ENCODE measurements at regions not wholly inside any gene's neighbourhood (a gene's known extent, or its start where the extent isn't known, plus 50 kb on each side); places are given as distances from the start of the nearest gene placed in this dataset.

- ChIA-PET POLR2A (no interaction called here), CTCF (no interaction called here)
- no peak for TF ChIP-seq EZH2 (IDR thresholded peaks at IDR 0.05; ENCODE audit: borderline replicate concordance, insufficient read depth, low read depth, low read length, poor library complexity, severe bottlenecking)
- TF ChIP-seq CTCF (IDR thresholded peaks at IDR 0.05): no peak
- Histone ChIP-seq H3K9me3 (ENCODE audit: control extremely low read depth in 1 of 3, control insufficient read depth in 2 of 3, insufficient read depth in 1 of 3, low read length in 2 of 3) (no peaks in the 10 kb centered on the region), H2AFZ (ENCODE audit: insufficient read depth, low read depth, low read length, poor library complexity, severe bottlenecking) (no peak overlapping the region), H3K4me3 (ENCODE audit: control extremely low read depth in 1 of 5, extremely low read depth in 1 of 5, insufficient read depth in 1 of 5, low read depth in 2 of 5, low read length in 4 of 5) (no peak overlapping the region), H4K20me1 (ENCODE audit: control insufficient read depth, insufficient read depth, low read length, poor library complexity, severe bottlenecking) (no peaks in the 10 kb centered on the region), H3K4me1 (ENCODE audit: control insufficient read depth in 2 of 2, insufficient read depth in 2 of 2, low read length in 2 of 2) (no peaks in the 10 kb centered on the region), H3K79me2 (ENCODE audit: control insufficient read depth, insufficient read depth, low read length) (no peaks in the 10 kb centered on the region), H3K4me2 (replicated peaks; ENCODE audit: low read depth, low read length, poor library complexity, severe bottlenecking) (no peak overlapping the region), H3K36me3 (replicated peaks in 1 of 2; ENCODE audit: control extremely low read depth in 1 of 2, control insufficient read depth in 1 of 2, extremely low read depth in 1 of 2, insufficient read depth in 2 of 2, low read length in 1 of 2) (no peaks in the 10 kb centered on the region), H3K27me3 (replicated peaks in 1 of 4; ENCODE audit: control extremely low read depth in 1 of 4, control insufficient read depth in 3 of 4, insufficient read depth in 4 of 4, low read length in 3 of 4) (no peaks in the 10 kb centered on the region), H3K9ac (ENCODE audit: low read length) (no peak overlapping the region), H3K27ac (ENCODE audit: low read length in 2 of 2) (no peak overlapping the region)
- no peaks in the 10 kb centered on the region for H3K9me3 Mint-ChIP-seq (ENCODE audit: insufficient read depth)
- no peaks in the 10 kb centered on the region for H3K27me3 Mint-ChIP-seq
- ATAC-seq (ENCODE audit: low read depth) (no peak), DNase-seq (no peak)
- no peak overlapping the region for H3K4me3 Mint-ChIP-seq
- H3K27ac Mint-ChIP-seq: no peak overlapping the region
- WGBS (ENCODE audit: insufficient coverage): no CpG with 5 or more reads among the region's 1 CpG
- H3K4me1 Mint-ChIP-seq: no peaks in the 10 kb centered on the region
- intact Hi-C loops (cut with micrococcal nuclease): no loop called here
Measured at GRCh38 chrX:14427614-14428013, 101.7 kb upstream of the GLRA2 start.

GRCh38 chrX:14420841-14421240 lies 108.5 kb upstream of the GLRA2 start:
- Mint-ChIP-seq H3K4me1 (no peaks in the 10 kb centered on the region), H3K4me3 (no peak overlapping the region), H3K9me3 (ENCODE audit: insufficient read depth) (no peaks in the 10 kb centered on the region), H3K27ac (no peak overlapping the region), H3K27me3 (no peaks in the 10 kb centered on the region)
- Histone ChIP-seq H3K27ac (ENCODE audit: low read length in 2 of 2) (no peak overlapping the region), H4K20me1 (ENCODE audit: control insufficient read depth, insufficient read depth, low read length, poor library complexity, severe bottlenecking) (no peaks in the 10 kb centered on the region), H2AFZ (ENCODE audit: insufficient read depth, low read depth, low read length, poor library complexity, severe bottlenecking) (no peak overlapping the region), H3K79me2 (ENCODE audit: control insufficient read depth, insufficient read depth, low read length) (no peaks in the 10 kb centered on the region), H3K4me1 (ENCODE audit: control insufficient read depth in 2 of 2, insufficient read depth in 2 of 2, low read length in 2 of 2) (no peaks in the 10 kb centered on the region), H3K4me2 (replicated peaks; ENCODE audit: low read depth, low read length, poor library complexity, severe bottlenecking) (no peak overlapping the region), H3K36me3 (replicated peaks in 1 of 2; ENCODE audit: control extremely low read depth in 1 of 2, control insufficient read depth in 1 of 2, extremely low read depth in 1 of 2, insufficient read depth in 2 of 2, low read length in 1 of 2) (no peaks in the 10 kb centered on the region), H3K27me3 (replicated peaks in 1 of 4; ENCODE audit: control extremely low read depth in 1 of 4, control insufficient read depth in 3 of 4, insufficient read depth in 4 of 4, low read length in 3 of 4) (no peaks in the 10 kb centered on the region), H3K9ac (ENCODE audit: low read length) (no peak overlapping the region), H3K4me3 (ENCODE audit: control extremely low read depth in 1 of 5, extremely low read depth in 1 of 5, insufficient read depth in 1 of 5, low read depth in 2 of 5, low read length in 4 of 5) (no peak overlapping the region), H3K9me3 (ENCODE audit: control extremely low read depth in 1 of 3, control insufficient read depth in 2 of 3, insufficient read depth in 1 of 3, low read length in 2 of 3) (no peaks in the 10 kb centered on the region)
- CTCF ChIA-PET: no interaction called here
- POLR2A ChIA-PET: no interaction called here
- no peak for TF ChIP-seq CTCF (IDR thresholded peaks at IDR 0.05)
- TF ChIP-seq EZH2 (IDR thresholded peaks at IDR 0.05; ENCODE audit: borderline replicate concordance, insufficient read depth, low read depth, low read length, poor library complexity, severe bottlenecking): no peak
- intact Hi-C loops (cut with micrococcal nuclease): no loop called here
- ATAC-seq (ENCODE audit: low read depth) (no peak), DNase-seq (no peak)
- no CpG with 5 or more reads among the region's 2 CpGs for WGBS (ENCODE audit: insufficient coverage)

Measured in B cell (primary cell).